GM12878 (cell line): ENCODE measurements at regions not wholly inside any gene's neighbourhood (a gene's known extent, or its start where the extent isn't known, plus 50 kb on each side); places are given as distances from the start of the nearest gene placed in this dataset.

Source experiments
- ATAC-seq: fragments of 200-7000 bp; cut with Tn5 transposase; 3 replicates; pipeline ENCODE4 v1.9.1; 2020; ENCODE audit warnings: mild to moderate bottlenecking, moderate library complexity
- BruUV-seq: library from RNA; stranded (reverse); fragments of 400-500 nt; replicated peaks from 2 replicates; lab custom pipeline; 2021; lab: Mats Ljungman, UMichigan
- CTCF ChIA-PET: fragments of 300-600 bp; sonication (Branson Sonifier 250); formaldehyde crosslinking; extraction: SDS; loops from one replicate; lab custom pipeline; 2021; ENCODE audit warnings: inconsistent platforms; lab: Yijun Ruan, JAX
- POLR2A ChIA-PET: fragments of 350-600 bp; formaldehyde crosslinking; extraction: SDS; loops from one replicate; lab custom pipeline; 2021; ENCODE audit warnings: inconsistent platforms; lab: Charles Lee
- RAD21 ChIA-PET: fragments of 300-600 bp; sonication (Branson Sonifier 250); formaldehyde crosslinking; loops from one replicate; lab custom pipeline; 2023; ENCODE audit warnings: antibody characterized with exemption; ENCODE audit not compliant: unreplicated experiment; lab: Charles Lee
- SMC1A ChIA-PET: fragments of 300-600 bp; sonication (Branson Sonifier 250); formaldehyde crosslinking; loops from one replicate; lab custom pipeline; 2023; ENCODE audit not compliant: unreplicated experiment, uncharacterized antibody; lab: Charles Lee
- DNase-seq: peaks from one replicate; pipeline ENCODE4 v3.0.0-alpha.2; 2011; ENCODE audit warnings: low read depth, low spot score
- FAIRE-seq: peaks from 3 replicates; lab custom pipeline; 2011; peaks lifted over from hg19 to GRCh38; lab: Jason Lieb, UNC
- H2AFZ ChIP-seq: 2 replicates; pipeline ENCODE4 v1.6.0; 2011; ENCODE audit warnings: low read depth, low read length, control low read depth; ENCODE audit not compliant: control insufficient read depth
- H3K27ac ChIP-seq: 2 replicates; pipeline ENCODE4 v1.5.1; 2011; ENCODE audit warnings: control low read depth; ENCODE audit not compliant: control insufficient read depth, insufficient read depth
- H3K27me3 ChIP-seq, 2 experiments: replicated peaks in 1 of 2; 2 replicates each; pipeline versions ENCODE4 v1.6.0 to v1.6.1; 2011; ENCODE audit warnings: low read length in 1 of 2; ENCODE audit not compliant: control insufficient read depth in 2 of 2, insufficient read depth in 2 of 2
- H3K36me3 ChIP-seq, 2 experiments: 2 replicates each; pipeline ENCODE4 v1.5.1; 2011; ENCODE audit warnings: low read length in 1 of 2; ENCODE audit not compliant: control insufficient read depth in 2 of 2, insufficient read depth in 2 of 2
- H3K4me1 ChIP-seq: 2 replicates; pipeline ENCODE4 v1.6.1; 2011; ENCODE audit warnings: mild to moderate bottlenecking, low read length, moderate library complexity, mixed read lengths; ENCODE audit not compliant: control insufficient read depth, insufficient read depth
- H3K4me2 ChIP-seq: 2 replicates; pipeline ENCODE4 v1.6.0; 2011; ENCODE audit warnings: control low read depth; ENCODE audit not compliant: control insufficient read depth, insufficient read depth
- H3K4me3 ChIP-seq: fragments of 200-600 bp; sonication (generic); 2 replicates; pipeline ENCODE4 v1.5.1; 2016
- H3K79me2 ChIP-seq: 2 replicates; pipeline ENCODE4 v1.6.0; 2011; ENCODE audit warnings: low read length; ENCODE audit not compliant: control insufficient read depth, insufficient read depth
- H3K9ac ChIP-seq: 2 replicates; pipeline ENCODE4 v1.8.0; 2011; ENCODE audit warnings: low read length, control low read depth, mixed read lengths; ENCODE audit not compliant: control insufficient read depth, insufficient read depth
- H3K9me3 ChIP-seq: replicated peaks from 3 replicates; pipeline ENCODE4 v1.5.1; 2011; ENCODE audit warnings: mild to moderate bottlenecking, low read length; ENCODE audit not compliant: control insufficient read depth, insufficient read depth
- H4K20me1 ChIP-seq: 2 replicates; pipeline ENCODE4 v1.6.0; 2011; ENCODE audit not compliant: control insufficient read depth, insufficient read depth
- BCL11A ChIP-seq: IDR thresholded peaks from 2 replicates; pipeline ENCODE4 v1.6.1; 2011; ENCODE audit warnings: low read depth, low read length
- BHLHE40 ChIP-seq, 2 experiments: fragments of 450-650 bp in 1 of 2; IDR thresholded peaks; 2 replicates each; pipeline ENCODE4 v1.6.1; 2011 to 2017; ENCODE audit warnings: low read depth in 2 of 2, borderline replicate concordance in 1 of 2, improper control_type of control experiment in 1 of 2, low read length in 1 of 2, mild to moderate bottlenecking in 1 of 2
- CEBPB ChIP-seq, 2 experiments: fragments of 150-350 bp in 1 of 2; IDR thresholded peaks; 2 replicates each; pipeline ENCODE4 v1.6.1; 2012 to 2014; ENCODE audit warnings: low read depth in 2 of 2, low read length in 2 of 2, borderline replicate concordance in 1 of 2, inconsistent platforms in 1 of 2
- CHD4 ChIP-seq: fragments of 200-600 bp; sonication (generic); IDR thresholded peaks from 2 replicates; pipeline ENCODE4 v1.6.1; 2016; ENCODE audit warnings: mild to moderate bottlenecking
- HCFC1 ChIP-seq: fragments of 150-350 bp; IDR thresholded peaks from 2 replicates; pipeline ENCODE4 v1.6.1; 2014; ENCODE audit warnings: low read length
- HDAC2 ChIP-seq: fragments of 200-600 bp; sonication (generic); IDR thresholded peaks from 2 replicates; pipeline ENCODE4 v1.6.1; 2017
- JUND ChIP-seq: IDR thresholded peaks from 2 replicates; pipeline ENCODE4 v1.6.1; 2012; ENCODE audit warnings: low read depth, mild to moderate bottlenecking, low read length, improper control_type of control experiment, moderate library complexity
- KLF5 ChIP-seq: fragments of 450-650 bp; IDR thresholded peaks from 2 replicates; pipeline ENCODE4 v1.6.1; 2014; ENCODE audit warnings: mild to moderate bottlenecking; ENCODE audit not compliant: partially characterized antibody
- MAX ChIP-seq: IDR thresholded peaks from 2 replicates; pipeline ENCODE4 v1.6.1; 2012; ENCODE audit warnings: low read depth, low read length, improper control_type of control experiment
- MLLT1 ChIP-seq: fragments of 450-650 bp; IDR thresholded peaks from 2 replicates; pipeline ENCODE4 v1.6.1; 2016; ENCODE audit warnings: mild to moderate bottlenecking
- MXI1 ChIP-seq: fragments of 150-350 bp; IDR thresholded peaks from 2 replicates; pipeline ENCODE4 v1.6.1; 2011; ENCODE audit warnings: low read depth, mild to moderate bottlenecking, inconsistent platforms, low read length, improper control_type of control experiment
- NFXL1 ChIP-seq: fragments of 450-650 bp; IDR thresholded peaks from 2 replicates; pipeline ENCODE4 v1.6.1; 2017; ENCODE audit warnings: antibody characterized with exemption, mild to moderate bottlenecking, borderline replicate concordance
- NR2C1 ChIP-seq: fragments of 450-650 bp; IDR thresholded peaks from 2 replicates; pipeline ENCODE4 v1.6.1; 2017; ENCODE audit warnings: antibody characterized with exemption, mild to moderate bottlenecking, moderate library complexity
- POU2F2 ChIP-seq: IDR thresholded peaks from 3 replicates; pipeline ENCODE4 v1.6.1; 2011; ENCODE audit warnings: low read depth, mild to moderate bottlenecking, low read length, borderline replicate concordance
- RUNX3 ChIP-seq: IDR thresholded peaks from 2 replicates; pipeline ENCODE4 v1.6.1; 2012; ENCODE audit warnings: low read length, inconsistent platforms
- SMAD1 ChIP-seq: fragments of 450-650 bp; IDR thresholded peaks from 2 replicates; pipeline ENCODE4 v1.6.1; 2018; ENCODE audit warnings: mild to moderate bottlenecking, low read depth; ENCODE audit not compliant: partially characterized antibody
- TCF3 ChIP-seq: IDR thresholded peaks from 2 replicates; pipeline ENCODE4 v1.6.1; 2012; ENCODE audit warnings: low read depth, mild to moderate bottlenecking, low read length, borderline replicate concordance; ENCODE audit not compliant: insufficient read depth
- USF2 ChIP-seq: IDR thresholded peaks from 2 replicates; pipeline ENCODE4 v1.6.1; 2011; ENCODE audit warnings: low read depth, low read length, improper control_type of control experiment, borderline replicate concordance
- ZBTB40 ChIP-seq: fragments of 450-650 bp; IDR thresholded peaks from 2 replicates; pipeline ENCODE4 v1.6.1; 2016; ENCODE audit warnings: mild to moderate bottlenecking, moderate library complexity, borderline replicate concordance
- ZNF622 ChIP-seq: fragments of 450-650 bp; IDR thresholded peaks from 2 replicates; pipeline ENCODE4 v1.6.1; 2017; ENCODE audit warnings: mild to moderate bottlenecking, inconsistent platforms
- in situ Hi-C: fragments of 300-500 bp; cut with MboI; formaldehyde crosslinking; loops from 9 replicates; pipeline ENCODE4 v1.14.3; 2018; ENCODE audit warnings: mixed read lengths
- intact Hi-C: fragments of 100-400 bp; cut with micrococcal nuclease; formaldehyde crosslinking; loops from one replicate; pipeline ENCODE4 v1.14.2; 2022; ENCODE audit not compliant: unreplicated experiment

- TF ChIP-seq NR2C1 (no peak), BHLHE40 (IDR thresholded peaks at IDR 0.05; ENCODE audit: borderline replicate concordance in 1 of 2, low read depth in 2 of 2, low read length in 1 of 2) (no peak), JUND (no peak), MAX (no peak), SMAD1 (no peak), CHD4 (no peak), BCL11A (no peak), HDAC2 (no peak), MXI1 (no peak), NFXL1 (no peak), KLF5 (no peak), RUNX3 (no peak)
These were observed 225.4 kb downstream of the KLHL28 start (continued) for GRCh38 chr14:44736326-44736725.

- FAIRE-seq (no peak), DNase-seq (no peak), ATAC-seq (no peak)
- CTCF ChIA-PET, result no interaction called here
- no peak overlapping the region for H2AFZ ChIP-seq
- no peak overlapping the region for H3K4me3 ChIP-seq
- H3K9ac ChIP-seq, result no peak overlapping the region
- no peak overlapping the region for H3K4me2 ChIP-seq
- no TSS peak for BruUV-seq
- intact Hi-C loops, result no loop called here
- SMC1A ChIA-PET, result interaction anchor here (1.3 kb wide), 1 partner anchor 10 kb away, joined by 3 read pairs; no protein-coding TSS in a partner anchor
- H3K27me3 ChIP-seq, result no peaks in the 10 kb centered on the region; a peak in 1 of 4 replicates
- no peaks in the 10 kb centered on the region for H3K79me2 ChIP-seq
- H4K20me1 ChIP-seq, result no peaks in the 10 kb centered on the region
- H3K4me1 ChIP-seq, result no peaks in the 10 kb centered on the region
- in situ Hi-C loops, result no loop called here
- H3K36me3 ChIP-seq, result no peaks in the 10 kb centered on the region
- H3K27ac ChIP-seq, result no peak overlapping the region
- no peaks in the 10 kb centered on the region for H3K9me3 ChIP-seq
- RAD21 ChIA-PET, result no interaction called here
- POLR2A ChIA-PET, result no interaction called here
- TF ChIP-seq ZBTB40, result no peak
- no peak for TF ChIP-seq MLLT1
- TF ChIP-seq USF2, result no peak
- no peak for TF ChIP-seq TCF3
- TF ChIP-seq POU2F2, result no peak
- TF ChIP-seq ZNF622, result no peak
- TF ChIP-seq CEBPB (IDR thresholded peaks at IDR 0.05; ENCODE audit: borderline replicate concordance in 1 of 2, low read depth in 2 of 2, low read length in 2 of 2), result no peak
- no peak for TF ChIP-seq HCFC1
These were observed 225.1 kb upstream of the FSCB start for GRCh38 chr14:44732144-44732543.
